Duodenal mucosa (tissue), 2 donors: ENCODE measurements at regions not wholly inside any gene's neighbourhood (a gene's known extent, or its start where the extent isn't known, plus 50 kb on each side); places are given as distances from the start of the nearest gene placed in this dataset.

Experiments used
- H3K27ac ChIP-seq: one replicate; pipeline ENCODE4 v1.7.0; 2013; ENCODE audit warnings: low read depth, low read length
- H3K27me3 ChIP-seq, 2 donors: one replicate each; pipeline ENCODE4 v1.7.0; 2013; ENCODE audit warnings: low read length in 2 of 2, control low read depth in 1 of 2; ENCODE audit not compliant: insufficient read depth in 2 of 2, control insufficient read depth in 1 of 2
- H3K36me3 ChIP-seq, 2 donors: one replicate each; pipeline ENCODE4 v1.7.0; 2013; ENCODE audit warnings: low read length in 2 of 2, control low read depth in 1 of 2; ENCODE audit not compliant: insufficient read depth in 2 of 2, control insufficient read depth in 1 of 2
- H3K4me1 ChIP-seq, 2 donors: one replicate each; pipeline ENCODE4 v1.7.0; 2013; ENCODE audit warnings: low read length in 2 of 2, control low read depth in 1 of 2; ENCODE audit not compliant: insufficient read depth in 2 of 2, control insufficient read depth in 1 of 2
- H3K4me3 ChIP-seq, 2 donors: one replicate each; pipeline ENCODE4 v1.7.0; 2013; ENCODE audit warnings: low read length in 2 of 2, low read depth in 1 of 2
- H3K9ac ChIP-seq, 2 donors: one replicate each; pipeline ENCODE4 v1.7.0; 2013; ENCODE audit warnings: low read length in 2 of 2, low read depth in 1 of 2
- H3K9me3 ChIP-seq, 2 donors: one replicate each; pipeline ENCODE4 v1.7.0; 2013; ENCODE audit warnings: low read length in 2 of 2, control low read depth in 1 of 2; ENCODE audit not compliant: control insufficient read depth in 1 of 2

- H3K4me1 ChIP-seq = peaks cover 24 to 25% of the 10 kb centered on the region in 2 donors
- no peak overlapping the region for H3K27ac ChIP-seq
- peaks cover 0 to 5% of the 10 kb centered on the region in 2 donors for H3K27me3 ChIP-seq
- no peaks in the 10 kb centered on the region for H3K36me3 ChIP-seq
- no peak overlapping the region for H3K4me3 ChIP-seq
- no peak overlapping the region for H3K9ac ChIP-seq
- H3K9me3 ChIP-seq = no peaks in the 10 kb centered on the region
These were observed 57.1 kb upstream of the ID3 start for GRCh38 chr1:23616292-23616824.

GRCh38 chr1:23615852-23616251, 56.6 kb upstream of the ID3 start:
- peaks cover 0 to 5% of the 10 kb centered on the region in 2 donors for H3K27me3 ChIP-seq
- no peaks in the 10 kb centered on the region for H3K36me3 ChIP-seq
- no peaks in the 10 kb centered on the region for H3K9me3 ChIP-seq
- H3K4me3 ChIP-seq = no peak overlapping the region
- H3K27ac ChIP-seq = no peak overlapping the region
- H3K9ac ChIP-seq = no peak overlapping the region
- H3K4me1 ChIP-seq = peaks cover 24% of the 10 kb centered on the region in 2 donors

GRCh38 chr1:23615423-23615822, 56.1 kb upstream of the ID3 start:
- H3K27me3 ChIP-seq = peaks cover 0 to 5% of the 10 kb centered on the region in 2 donors
- no peaks in the 10 kb centered on the region for H3K36me3 ChIP-seq
- H3K9me3 ChIP-seq = no peaks in the 10 kb centered on the region
- H3K9ac ChIP-seq = no peak overlapping the region
- peaks cover 20 to 23% of the 10 kb centered on the region in 2 donors for H3K4me1 ChIP-seq
- no peak overlapping the region for H3K4me3 ChIP-seq
- no peak overlapping the region for H3K27ac ChIP-seq

GRCh38 chr1:23614032-23614660, 54.8 kb upstream of the ID3 start:
- no peaks in the 10 kb centered on the region for H3K36me3 ChIP-seq
- no peaks in the 10 kb centered on the region for H3K9me3 ChIP-seq
- H3K27me3 ChIP-seq = peaks cover 0 to 4% of the 10 kb centered on the region in 2 donors
- H3K4me3 ChIP-seq = no peak overlapping the region
- H3K27ac ChIP-seq = no peak overlapping the region
- peaks cover 11 to 15% of the 10 kb centered on the region in 2 donors for H3K4me1 ChIP-seq
- H3K9ac ChIP-seq = no peak overlapping the region

GRCh38 chr1:23613191-23614031, 54.1 kb upstream of the ID3 start:
- no peaks in the 10 kb centered on the region for H3K27me3 ChIP-seq
- no peaks in the 10 kb centered on the region for H3K9me3 ChIP-seq
- no peaks in the 10 kb centered on the region for H3K36me3 ChIP-seq
- H3K27ac ChIP-seq = no peak overlapping the region
- peaks cover 5 to 11% of the 10 kb centered on the region in 2 donors for H3K4me1 ChIP-seq
- no peak overlapping the region for H3K9ac ChIP-seq
- H3K4me3 ChIP-seq = no peak overlapping the region

- Histone ChIP-seq H3K27ac (no peak overlapping the region), H3K27me3 (no peaks in the 10 kb centered on the region), H3K4me1 (peaks cover 5 to 11% of the 10 kb centered on the region in 2 donors), H3K36me3 (no peaks in the 10 kb centered on the region), H3K9me3 (no peaks in the 10 kb centered on the region), H3K4me3 (no peak overlapping the region), H3K9ac (no peak overlapping the region)
These were observed 52.5 kb upstream of the ID3 start for GRCh38 chr1:23611601-23612327.

- no peaks in the 10 kb centered on the region for H3K9me3 ChIP-seq
- peaks cover 5 to 11% of the 10 kb centered on the region in 2 donors for H3K4me1 ChIP-seq
- H3K27me3 ChIP-seq = no peaks in the 10 kb centered on the region
- no peak overlapping the region for H3K9ac ChIP-seq
- no peak overlapping the region for H3K27ac ChIP-seq
- no peak overlapping the region for H3K4me3 ChIP-seq
- H3K36me3 ChIP-seq = no peaks in the 10 kb centered on the region
These were observed 51.4 kb upstream of the ID3 start for GRCh38 chr1:23610677-23611076.

- Histone ChIP-seq H3K4me1 (peaks cover 5 to 11% of the 10 kb centered on the region in 2 donors), H3K27ac (no peak overlapping the region), H3K27me3 (no peaks in the 10 kb centered on the region)
These were observed 50.7 kb upstream of the ID3 start for GRCh38 chr1:23609971-23610370.

More at GRCh38 chr1:23609971-23610370, 50.7 kb upstream of the ID3 start:
- no peaks in the 10 kb centered on the region for H3K36me3 ChIP-seq
- no peak overlapping the region for H3K9ac ChIP-seq
- H3K9me3 ChIP-seq = no peaks in the 10 kb centered on the region
- no peak overlapping the region for H3K4me3 ChIP-seq
